ENCODE measurements at regions not wholly inside any gene's neighbourhood (a gene's known extent, or its start where the extent isn't known, plus 50 kb on each side); places are given as distances from the start of the nearest gene placed in this dataset.
A peak's percentile ranks its signal among the peaks of the same experiment; 100 is the strongest.

DNA sequence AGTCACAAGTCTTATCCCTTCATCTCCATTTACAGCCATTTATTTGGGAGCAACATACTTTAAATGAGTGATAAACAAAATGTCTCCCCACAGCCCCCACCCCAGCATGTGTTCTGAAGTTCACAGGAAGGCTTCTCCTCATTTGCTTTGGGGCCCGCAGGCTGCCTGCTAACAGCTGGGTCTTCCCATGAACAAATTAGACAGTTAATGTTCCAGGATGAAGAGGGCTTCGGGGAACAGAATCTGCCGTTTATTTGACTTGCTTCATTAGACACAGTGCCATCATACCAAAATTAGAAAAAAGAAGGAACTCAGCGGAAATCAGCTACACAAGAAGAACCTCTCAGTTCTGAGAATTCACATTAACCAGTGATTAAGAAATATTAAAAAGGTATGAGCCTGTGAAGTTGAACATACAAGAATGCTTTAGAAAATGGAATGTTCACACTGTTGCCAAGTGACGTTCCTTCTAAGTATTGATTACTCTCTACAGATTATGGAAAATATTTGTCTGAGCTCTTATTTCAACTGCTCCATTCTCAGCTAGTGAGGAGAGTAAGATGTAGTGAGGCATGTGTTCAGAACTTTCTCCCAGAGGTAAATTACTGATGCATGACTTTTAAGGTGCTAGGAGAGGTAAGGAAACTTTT is 107.5 kb upstream of the THBS1 start:
- Histone ChIP-seq H3K4me3 (no peak overlapping the region), H3K9me3 (ENCODE audit: control insufficient read depth in 4 of 4, insufficient read depth in 3 of 4, low read length in 3 of 4) (no peaks in the 10 kb centered on the region), H3K4me1 (ENCODE audit: control insufficient read depth in 5 of 5, insufficient read depth in 5 of 5, low read length in 5 of 5) (peaks cover 0 to 41% (median 3%) of the 10 kb centered on the region in 5 donors), H3K36me3 (ENCODE audit: control insufficient read depth in 4 of 4, insufficient read depth in 4 of 4, low read length in 4 of 4) (no peaks in the 10 kb centered on the region), H3K9ac (ENCODE audit: insufficient read depth in 1 of 2, low read length in 2 of 2) (peak overlapping the region in 1 of 2 donors; percentile 48), H3K27ac (ENCODE audit: low read depth in 1 of 2, low read length in 1 of 2) (peak overlapping the region; percentile 41 to 91), H3K27me3 (ENCODE audit: control insufficient read depth in 3 of 3, insufficient read depth in 3 of 3, low read length in 2 of 3) (no peaks in the 10 kb centered on the region)
- TF ChIP-seq, protein P1, sequence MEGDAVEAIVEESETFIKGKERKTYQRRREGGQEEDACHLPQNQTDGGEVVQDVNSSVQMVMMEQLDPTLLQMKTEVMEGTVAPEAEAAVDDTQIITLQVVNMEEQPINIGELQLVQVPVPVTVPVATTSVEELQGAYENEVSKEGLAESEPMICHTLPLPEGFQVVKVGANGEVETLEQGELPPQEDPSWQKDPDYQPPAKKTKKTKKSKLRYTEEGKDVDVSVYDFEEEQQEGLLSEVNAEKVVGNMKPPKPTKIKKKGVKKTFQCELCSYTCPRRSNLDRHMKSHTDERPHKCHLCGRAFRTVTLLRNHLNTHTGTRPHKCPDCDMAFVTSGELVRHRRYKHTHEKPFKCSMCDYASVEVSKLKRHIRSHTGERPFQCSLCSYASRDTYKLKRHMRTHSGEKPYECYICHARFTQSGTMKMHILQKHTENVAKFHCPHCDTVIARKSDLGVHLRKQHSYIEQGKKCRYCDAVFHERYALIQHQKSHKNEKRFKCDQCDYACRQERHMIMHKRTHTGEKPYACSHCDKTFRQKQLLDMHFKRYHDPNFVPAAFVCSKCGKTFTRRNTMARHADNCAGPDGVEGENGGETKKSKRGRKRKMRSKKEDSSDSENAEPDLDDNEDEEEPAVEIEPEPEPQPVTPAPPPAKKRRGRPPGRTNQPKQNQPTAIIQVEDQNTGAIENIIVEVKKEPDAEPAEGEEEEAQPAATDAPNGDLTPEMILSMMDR (IDR thresholded peaks at IDR 0.05; ENCODE audit: control extremely low read depth, extremely low read depth), result no peak
- DNase-seq (peak; percentile 85 to 94 (median 91)), ATAC-seq (ENCODE audit: insufficient read depth, low FRiP score) (peak; percentile 19)
- 59 to 61% methylated on average over 5 of the region's 5 CpGs for WGBS, 2 donors

DNA sequence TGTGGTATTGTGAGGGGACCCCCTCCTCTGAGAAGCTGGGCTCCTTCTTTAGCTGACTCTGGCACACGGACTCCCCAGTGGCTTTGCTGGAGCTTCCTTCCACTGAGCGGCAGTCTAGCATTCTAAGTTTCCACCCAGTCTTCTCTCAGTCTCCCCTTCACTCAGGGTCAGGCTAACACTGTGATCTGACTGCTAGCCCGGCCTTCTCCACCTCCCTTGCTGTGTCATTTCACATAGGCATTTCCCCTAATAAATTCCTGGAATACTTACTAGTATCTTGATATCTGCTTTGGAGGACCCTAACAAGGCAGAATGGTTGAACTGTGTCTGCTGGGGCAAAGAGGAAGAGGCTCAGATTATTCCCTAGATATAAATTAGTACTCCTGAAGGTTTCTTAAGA is 106.2 kb upstream of the THBS1 start:
- Histone ChIP-seq H3K27ac (ENCODE audit: low read depth in 1 of 2, low read length in 1 of 2) (peak overlapping the region in 1 of 2 donors; percentile 9), H3K4me1 (ENCODE audit: control insufficient read depth in 5 of 5, insufficient read depth in 5 of 5, low read length in 5 of 5) (peaks cover 0 to 41% (median 3%) of the 10 kb centered on the region in 5 donors), H3K27me3 (ENCODE audit: control insufficient read depth in 3 of 3, insufficient read depth in 3 of 3, low read length in 2 of 3) (no peaks in the 10 kb centered on the region), H3K36me3 (ENCODE audit: control insufficient read depth in 4 of 4, insufficient read depth in 4 of 4, low read length in 4 of 4) (no peaks in the 10 kb centered on the region), H3K4me3 (no peak overlapping the region), H3K9ac (ENCODE audit: insufficient read depth in 1 of 2, low read length in 2 of 2) (no peak overlapping the region), H3K9me3 (ENCODE audit: control insufficient read depth in 4 of 4, insufficient read depth in 3 of 4, low read length in 3 of 4) (no peaks in the 10 kb centered on the region)
- WGBS, 2 donors, result 84 to 87% methylated on average over 3 of the region's 3 CpGs
- TF ChIP-seq, protein P1 (IDR thresholded peaks at IDR 0.05; ENCODE audit: control extremely low read depth, extremely low read depth), result no peak
- ATAC-seq (ENCODE audit: insufficient read depth, low FRiP score), result no peak
- DNase-seq, result no peak

DNA sequence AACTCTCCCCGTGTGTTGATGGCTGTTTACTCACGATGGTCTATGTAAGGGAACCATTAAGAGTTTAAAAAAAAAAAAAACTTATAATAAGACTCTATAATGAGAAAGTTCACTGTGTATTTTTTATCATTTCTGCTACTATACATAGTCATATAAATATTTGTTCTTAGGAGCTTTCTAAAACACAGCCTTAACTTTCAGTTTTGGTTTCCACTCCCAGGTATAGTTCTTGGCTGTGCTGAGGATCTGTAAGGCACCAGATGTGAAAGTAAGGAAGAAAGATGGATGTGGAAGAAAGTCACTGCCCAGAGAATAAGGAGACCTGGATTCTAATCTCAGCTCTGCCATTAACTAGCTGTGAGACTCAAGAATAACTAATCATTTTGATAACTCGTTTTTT is 101.9 kb upstream of the THBS1 start:
- H3K9ac ChIP-seq (ENCODE audit: insufficient read depth in 1 of 2, low read length in 2 of 2), result no peak overlapping the region
- no peak for ATAC-seq (ENCODE audit: insufficient read depth, low FRiP score)
- no peaks in the 10 kb centered on the region for H3K27me3 ChIP-seq (ENCODE audit: control insufficient read depth in 3 of 3, insufficient read depth in 3 of 3, low read length in 2 of 3)
- H3K27ac ChIP-seq (ENCODE audit: low read depth in 1 of 2, low read length in 1 of 2), result no peak overlapping the region
- H3K9me3 ChIP-seq (ENCODE audit: control insufficient read depth in 4 of 4, insufficient read depth in 3 of 4, low read length in 3 of 4), result no peaks in the 10 kb centered on the region
- H3K4me1 ChIP-seq (ENCODE audit: control insufficient read depth in 5 of 5, insufficient read depth in 5 of 5, low read length in 5 of 5), result peaks cover 0 to 10% (median 0%) of the 10 kb centered on the region in 5 donors
- 64 to 80% methylated on average over 3 of the region's 3 CpGs for WGBS, 2 donors
- no peak overlapping the region for H3K4me3 ChIP-seq
- no peak for DNase-seq
- H3K36me3 ChIP-seq (ENCODE audit: control insufficient read depth in 4 of 4, insufficient read depth in 4 of 4, low read length in 4 of 4), result no peaks in the 10 kb centered on the region
- TF ChIP-seq, protein P1 (IDR thresholded peaks at IDR 0.05; ENCODE audit: control extremely low read depth, extremely low read depth), result no peak

DNA sequence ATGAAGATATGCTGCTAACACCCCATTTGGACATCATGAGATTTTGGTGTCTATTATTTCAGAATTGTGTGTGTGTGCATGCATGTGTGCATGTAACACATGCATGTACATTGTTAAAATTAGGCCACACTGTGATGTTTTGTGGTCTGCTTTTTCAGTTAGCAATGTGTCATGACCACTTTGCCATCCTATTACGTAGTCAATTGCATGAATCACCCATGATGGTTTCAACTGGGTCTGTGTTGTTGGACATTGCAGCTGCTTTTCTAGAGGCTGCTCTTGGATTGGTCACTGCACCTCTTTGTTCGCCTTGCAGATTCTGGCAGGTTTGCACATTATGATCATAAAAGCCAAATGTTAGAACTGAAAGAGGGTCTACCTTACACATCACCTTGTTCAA is 101.0 kb upstream of the THBS1 start:
- H3K9me3 ChIP-seq (ENCODE audit: control insufficient read depth in 4 of 4, insufficient read depth in 3 of 4, low read length in 3 of 4), result no peaks in the 10 kb centered on the region
- TF ChIP-seq, protein P1 (IDR thresholded peaks at IDR 0.05; ENCODE audit: control extremely low read depth, extremely low read depth), result no peak
- H3K4me1 ChIP-seq (ENCODE audit: control insufficient read depth in 5 of 5, insufficient read depth in 5 of 5, low read length in 5 of 5), result peaks cover 0 to under 1% (median 0%) of the 10 kb centered on the region in 5 donors
- H3K9ac ChIP-seq (ENCODE audit: insufficient read depth in 1 of 2, low read length in 2 of 2), result no peak overlapping the region
- ATAC-seq (ENCODE audit: insufficient read depth, low FRiP score) (no peak), DNase-seq (no peak)
- no peak overlapping the region for H3K27ac ChIP-seq (ENCODE audit: low read depth in 1 of 2, low read length in 1 of 2)
- 78 to 90% methylated on average over 2 of the region's 2 CpGs for WGBS, 2 donors
- no peaks in the 10 kb centered on the region for H3K36me3 ChIP-seq (ENCODE audit: control insufficient read depth in 4 of 4, insufficient read depth in 4 of 4, low read length in 4 of 4)
- H3K27me3 ChIP-seq (ENCODE audit: control insufficient read depth in 3 of 3, insufficient read depth in 3 of 3, low read length in 2 of 3), result no peaks in the 10 kb centered on the region
- H3K4me3 ChIP-seq, result no peak overlapping the region
